ENCODE measurements at regions not wholly inside any gene's neighbourhood (a gene's known extent, or its start where the extent isn't known, plus 50 kb on each side); places are given as distances from the start of the nearest gene placed in this dataset.
"Not testable (repeated sequence)": the region's sequence is repeated elsewhere in the genome, so short reads cannot be mapped to it uniquely, and the experiment has no call there.

DNA sequence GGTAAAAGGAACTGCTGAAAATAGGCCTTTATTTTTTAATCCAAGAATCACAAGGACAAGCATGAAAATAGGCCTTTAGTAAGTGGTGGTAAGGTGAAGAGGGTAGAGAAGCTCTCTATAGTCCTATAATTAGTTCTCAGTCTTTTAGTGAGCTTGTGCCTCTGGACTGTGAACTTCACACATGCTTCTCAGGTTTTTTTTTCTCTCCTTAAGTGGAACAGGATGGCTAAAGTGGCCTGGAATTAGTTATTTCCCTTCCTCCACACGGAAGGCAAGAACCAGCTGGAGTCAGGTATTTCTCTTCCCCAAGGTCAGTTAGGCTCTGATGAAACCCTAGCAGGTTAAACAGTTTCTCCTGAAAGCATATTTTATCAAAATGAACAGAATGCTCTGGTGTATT lies 203.0 kb upstream of the MINDY3 start:
- Histone ChIP-seq H3K79me2 (replicated peaks; ENCODE audit: insufficient read depth, low read length) (no peaks in the 10 kb centered on the region), H3K9me3 (ENCODE audit: low read length) (no peaks in the 10 kb centered on the region), H3K27me3 (ENCODE audit: insufficient read depth, low read depth, low read length) (no peaks in the 10 kb centered on the region), H3K4me3 (ENCODE audit: low read length) (no peak overlapping the region), H3K9ac (ENCODE audit: low read length) (no peak overlapping the region), H3K27ac (ENCODE audit: low read length) (no peak overlapping the region), H4K20me1 (ENCODE audit: insufficient read depth) (no peaks in the 10 kb centered on the region), H2AFZ (ENCODE audit: low read depth, low read length) (no peak overlapping the region), H3K9me2 (ENCODE audit: insufficient read depth, low read length) (no peaks in the 10 kb centered on the region), H3K4me2 (ENCODE audit: low read length) (no peak overlapping the region), H3K36me3 (ENCODE audit: insufficient read depth, low read length) (no peaks in the 10 kb centered on the region), H3F3A (ENCODE audit: insufficient read depth, low read length, poor library complexity, severe bottlenecking) (no peaks in the 10 kb centered on the region)
- TF ChIP-seq, protein P1, sequence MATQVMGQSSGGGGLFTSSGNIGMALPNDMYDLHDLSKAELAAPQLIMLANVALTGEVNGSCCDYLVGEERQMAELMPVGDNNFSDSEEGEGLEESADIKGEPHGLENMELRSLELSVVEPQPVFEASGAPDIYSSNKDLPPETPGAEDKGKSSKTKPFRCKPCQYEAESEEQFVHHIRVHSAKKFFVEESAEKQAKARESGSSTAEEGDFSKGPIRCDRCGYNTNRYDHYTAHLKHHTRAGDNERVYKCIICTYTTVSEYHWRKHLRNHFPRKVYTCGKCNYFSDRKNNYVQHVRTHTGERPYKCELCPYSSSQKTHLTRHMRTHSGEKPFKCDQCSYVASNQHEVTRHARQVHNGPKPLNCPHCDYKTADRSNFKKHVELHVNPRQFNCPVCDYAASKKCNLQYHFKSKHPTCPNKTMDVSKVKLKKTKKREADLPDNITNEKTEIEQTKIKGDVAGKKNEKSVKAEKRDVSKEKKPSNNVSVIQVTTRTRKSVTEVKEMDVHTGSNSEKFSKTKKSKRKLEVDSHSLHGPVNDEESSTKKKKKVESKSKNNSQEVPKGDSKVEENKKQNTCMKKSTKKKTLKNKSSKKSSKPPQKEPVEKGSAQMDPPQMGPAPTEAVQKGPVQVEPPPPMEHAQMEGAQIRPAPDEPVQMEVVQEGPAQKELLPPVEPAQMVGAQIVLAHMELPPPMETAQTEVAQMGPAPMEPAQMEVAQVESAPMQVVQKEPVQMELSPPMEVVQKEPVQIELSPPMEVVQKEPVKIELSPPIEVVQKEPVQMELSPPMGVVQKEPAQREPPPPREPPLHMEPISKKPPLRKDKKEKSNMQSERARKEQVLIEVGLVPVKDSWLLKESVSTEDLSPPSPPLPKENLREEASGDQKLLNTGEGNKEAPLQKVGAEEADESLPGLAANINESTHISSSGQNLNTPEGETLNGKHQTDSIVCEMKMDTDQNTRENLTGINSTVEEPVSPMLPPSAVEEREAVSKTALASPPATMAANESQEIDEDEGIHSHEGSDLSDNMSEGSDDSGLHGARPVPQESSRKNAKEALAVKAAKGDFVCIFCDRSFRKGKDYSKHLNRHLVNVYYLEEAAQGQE (IDR thresholded peaks at IDR 0.05; ENCODE audit: borderline replicate concordance), result no peak
- TF ChIP-seq POLR2AphosphoS5 (IDR thresholded peaks at IDR 0.05), result no peak
- TF ChIP-seq, protein P2, sequence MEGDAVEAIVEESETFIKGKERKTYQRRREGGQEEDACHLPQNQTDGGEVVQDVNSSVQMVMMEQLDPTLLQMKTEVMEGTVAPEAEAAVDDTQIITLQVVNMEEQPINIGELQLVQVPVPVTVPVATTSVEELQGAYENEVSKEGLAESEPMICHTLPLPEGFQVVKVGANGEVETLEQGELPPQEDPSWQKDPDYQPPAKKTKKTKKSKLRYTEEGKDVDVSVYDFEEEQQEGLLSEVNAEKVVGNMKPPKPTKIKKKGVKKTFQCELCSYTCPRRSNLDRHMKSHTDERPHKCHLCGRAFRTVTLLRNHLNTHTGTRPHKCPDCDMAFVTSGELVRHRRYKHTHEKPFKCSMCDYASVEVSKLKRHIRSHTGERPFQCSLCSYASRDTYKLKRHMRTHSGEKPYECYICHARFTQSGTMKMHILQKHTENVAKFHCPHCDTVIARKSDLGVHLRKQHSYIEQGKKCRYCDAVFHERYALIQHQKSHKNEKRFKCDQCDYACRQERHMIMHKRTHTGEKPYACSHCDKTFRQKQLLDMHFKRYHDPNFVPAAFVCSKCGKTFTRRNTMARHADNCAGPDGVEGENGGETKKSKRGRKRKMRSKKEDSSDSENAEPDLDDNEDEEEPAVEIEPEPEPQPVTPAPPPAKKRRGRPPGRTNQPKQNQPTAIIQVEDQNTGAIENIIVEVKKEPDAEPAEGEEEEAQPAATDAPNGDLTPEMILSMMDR (IDR thresholded peaks at IDR 0.05; ENCODE audit: poor library complexity, severe bottlenecking), result no peak
- TF ChIP-seq EZH2 (IDR thresholded peaks at IDR 0.05; ENCODE audit: borderline replicate concordance, insufficient read depth, low read length, poor library complexity, severe bottlenecking), result no peak
- TF ChIP-seq RAD21 (conservative IDR thresholded peaks at IDR 0.05), result no peak
- TF ChIP-seq EP300 (conservative IDR thresholded peaks at IDR 0.05; ENCODE audit: poor library complexity, severe bottlenecking), result no peak
- TF ChIP-seq TAF1 (IDR thresholded peaks at IDR 0.05; ENCODE audit: low read depth), result no peak
- TF ChIP-seq MXI1 (conservative IDR thresholded peaks at IDR 0.05; ENCODE audit: poor library complexity, severe bottlenecking), result no peak
- TF ChIP-seq SMC3 (conservative IDR thresholded peaks at IDR 0.05; ENCODE audit: poor library complexity), result no peak

DNA sequence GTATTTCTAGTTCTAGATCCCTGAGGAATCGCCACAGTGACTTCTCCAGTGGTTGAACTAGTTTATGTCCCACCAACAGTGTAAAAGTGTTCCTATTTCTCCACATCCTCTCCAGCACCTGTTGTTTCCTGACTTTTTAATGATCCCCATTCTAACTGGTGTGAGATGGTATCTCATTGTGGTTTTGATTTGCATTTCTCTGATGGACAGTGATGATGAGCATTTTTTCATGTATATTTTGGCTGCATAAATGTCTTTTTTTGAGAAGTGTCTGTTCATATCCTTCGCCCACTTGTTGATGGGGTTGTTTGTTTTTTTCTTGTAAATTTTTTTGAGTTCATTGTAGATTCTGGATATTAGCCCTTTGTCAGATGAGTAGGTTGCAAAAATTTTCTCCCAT lies 223.2 kb upstream of the MINDY3 start:
- H3F3A ChIP-seq (ENCODE audit: insufficient read depth, low read length, poor library complexity, severe bottlenecking); H3K27me3 ChIP-seq (ENCODE audit: insufficient read depth, low read depth, low read length); H3K9ac ChIP-seq (ENCODE audit: low read length); H3K9me2 ChIP-seq (ENCODE audit: insufficient read depth, low read length); H3K79me2 ChIP-seq (replicated peaks; ENCODE audit: insufficient read depth, low read length); H3K9me3 ChIP-seq (ENCODE audit: low read length); H3K4me2 ChIP-seq (ENCODE audit: low read length); H3K36me3 ChIP-seq (ENCODE audit: insufficient read depth, low read length); H3K4me3 ChIP-seq (ENCODE audit: low read length); H4K20me1 ChIP-seq (ENCODE audit: insufficient read depth); H3K27ac ChIP-seq (ENCODE audit: low read length); H2AFZ ChIP-seq (ENCODE audit: low read depth, low read length): not testable (repeated sequence)

DNA sequence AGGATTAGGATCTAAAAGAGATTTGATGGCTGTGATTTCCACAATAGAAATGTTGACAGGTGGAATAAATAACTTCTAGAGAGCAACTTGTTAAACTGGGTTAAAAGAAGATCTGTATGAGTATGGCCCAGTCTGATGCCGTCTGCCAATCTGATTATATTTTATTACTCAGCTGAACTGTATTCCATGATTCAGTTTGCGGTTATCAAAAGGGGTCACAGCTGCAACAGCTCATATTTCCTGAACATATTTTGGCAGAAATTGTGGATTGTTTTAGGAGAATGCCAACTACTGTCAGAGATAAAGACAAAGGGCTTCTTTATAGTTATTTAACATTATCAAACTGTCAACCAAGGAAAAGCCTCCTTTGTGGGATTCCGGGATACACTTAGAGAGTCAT lies 244.8 kb upstream of the MINDY3 start:
- Histone ChIP-seq H3K36me3 (ENCODE audit: insufficient read depth, low read length) (no peaks in the 10 kb centered on the region), H3K9me3 (ENCODE audit: low read length) (no peaks in the 10 kb centered on the region), H3K4me2 (ENCODE audit: low read length) (no peak overlapping the region), H4K20me1 (ENCODE audit: insufficient read depth) (no peaks in the 10 kb centered on the region), H3K9me2 (ENCODE audit: insufficient read depth, low read length) (no peaks in the 10 kb centered on the region), H3K27me3 (ENCODE audit: insufficient read depth, low read depth, low read length) (no peaks in the 10 kb centered on the region), H3K27ac (ENCODE audit: low read length) (no peak overlapping the region), H3K4me3 (ENCODE audit: low read length) (no peak overlapping the region), H3K79me2 (replicated peaks; ENCODE audit: insufficient read depth, low read length) (no peaks in the 10 kb centered on the region), H3F3A (ENCODE audit: insufficient read depth, low read length, poor library complexity, severe bottlenecking) (no peaks in the 10 kb centered on the region), H3K9ac (ENCODE audit: low read length) (no peak overlapping the region), H2AFZ (ENCODE audit: low read depth, low read length) (no peak overlapping the region)
- no peak for TF ChIP-seq RAD21 (conservative IDR thresholded peaks at IDR 0.05)
